Transverse colon (tissue), 4 donors: ENCODE measurements at regions not wholly inside any gene's neighbourhood (a gene's known extent, or its start where the extent isn't known, plus 50 kb on each side); places are given as distances from the start of the nearest gene placed in this dataset.

Experiments used
- DNase-seq: peaks from one replicate; pipeline ENCODE4 v3.0.0-alpha.2; 2019
- H3K27ac ChIP-seq, 4 donors: fragments of 200-600 bp; sonication (generic); 2 replicates each; pipeline ENCODE4 v1.5.1; 2016 to 2018; ENCODE audit warnings: inconsistent platforms in 4 of 4
- H3K27me3 ChIP-seq: fragments of 200-600 bp; sonication (generic); 2 replicates; pipeline ENCODE4 v1.5.1; 2017; ENCODE audit warnings: inconsistent platforms
- H3K36me3 ChIP-seq, 4 donors: fragments of 200-600 bp; sonication (generic); 2 replicates each; pipeline ENCODE4 v1.5.1; 2017 to 2019; ENCODE audit warnings: inconsistent platforms in 4 of 4
- H3K4me1 ChIP-seq, 4 donors: fragments of 200-600 bp; sonication (generic); 2 replicates each; pipeline ENCODE4 v1.5.1; 2017 to 2020; ENCODE audit warnings: inconsistent platforms in 4 of 4
- H3K4me3 ChIP-seq, 4 donors: fragments of 200-600 bp; sonication (generic); 1 replicate in 1 of 4; 2 replicates in 3 of 4; pipeline versions ENCODE4 v1.5.1 to v1.6.1; 2017 to 2019; ENCODE audit warnings: inconsistent platforms in 4 of 4
- H3K9me3 ChIP-seq, 2 donors: fragments of 200-600 bp; sonication (generic); 2 replicates each; pipeline ENCODE4 v1.5.1; 2017 to 2019; ENCODE audit warnings: inconsistent platforms in 2 of 2
- CTCF ChIP-seq, 5 experiments: fragments of 200-600 bp in 3 of 5; fragments of 450-650 bp in 2 of 5; sonication (generic) in 3 of 5; IDR thresholded peaks; 1 replicate in 2 of 5; 2 replicates in 3 of 5; pipeline ENCODE4 v1.5.1; 2016 to 2017; ENCODE audit warnings: antibody characterized with exemption in 5 of 5, inconsistent platforms in 3 of 5, mild to moderate bottlenecking in 2 of 5, moderate library complexity in 1 of 5
- EP300 ChIP-seq: sonication (generic); formaldehyde crosslinking; IDR thresholded peaks from one replicate; pipeline ENCODE4 v1.6.1; 2017; ENCODE audit warnings: antibody characterized with exemption, low read depth
- POLR2A ChIP-seq: fragments of 450-650 bp; IDR thresholded peaks from one replicate; pipeline ENCODE4 v1.6.1; 2016; ENCODE audit warnings: antibody characterized with exemption, mild to moderate bottlenecking, moderate library complexity
- POLR2AphosphoS5 ChIP-seq, 3 donors: sonication (generic); formaldehyde crosslinking; IDR thresholded peaks; one replicate each; pipeline ENCODE4 v1.6.1; 2016; ENCODE audit warnings: antibody characterized with exemption in 3 of 3
- WGBS, 2 donors: methylation state at CpG; one replicate each; pipeline ENCODE4 v1.1.5; 2018; ENCODE audit warnings: low coverage in 1 of 2; 5-methylcytosine and 5-hydroxymethylcytosine counted together
- in situ Hi-C, 4 donors: fragments of 200-750 bp; cut with MboI; loops; one replicate each; pipeline versions ENCODE4 v1.15.0 to v1.15.1; 2017; ENCODE audit warnings: low sequenced_read_pairs in 3 of 4, low pct_ligation_motif_present in 1 of 4, low pct_unique_long_range_greater_than_20kb in 1 of 4
- intact Hi-C: fragments of 100-400 bp; cut with DNase I; formaldehyde crosslinking; loops from one replicate; pipeline ENCODE4 v1.15.1; 2023; ENCODE audit warnings: low total_unique reads

DNA sequence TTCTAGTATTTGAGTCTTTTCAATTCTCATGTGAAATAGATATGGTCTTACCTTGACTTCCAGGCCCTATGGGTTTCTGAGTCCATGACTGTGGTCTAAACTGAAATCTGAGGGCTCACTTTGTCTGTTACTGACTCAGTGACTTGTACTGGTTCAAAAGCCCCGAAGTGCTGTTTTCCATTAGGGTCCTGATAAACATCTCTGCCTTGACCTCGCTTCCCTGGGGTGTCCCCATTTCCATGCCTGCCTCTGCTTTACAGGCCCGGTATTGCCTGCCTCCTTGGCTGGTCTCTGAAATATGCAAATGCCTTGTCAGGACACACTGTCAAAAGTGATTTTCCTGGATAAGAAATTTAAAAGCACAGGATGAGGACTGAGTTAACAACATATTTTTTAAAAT is 538.8 kb downstream of the SOCS6 start:
- Histone ChIP-seq H3K4me1 (no peaks in the 10 kb centered on the region), H3K4me3 (no peak overlapping the region), H3K9me3 (no peaks in the 10 kb centered on the region), H3K27me3 (no peaks in the 10 kb centered on the region), H3K27ac (no peak overlapping the region), H3K36me3 (no peaks in the 10 kb centered on the region)
- in situ Hi-C loops = no loop called here
- 42 to 53% methylated on average over 2 to 3 of the region's 3 CpGs for WGBS, 2 donors
- no peak for TF ChIP-seq EP300
- no peak for TF ChIP-seq CTCF (IDR thresholded peaks at IDR 0.05)
- no peak for TF ChIP-seq POLR2AphosphoS5 (IDR thresholded peaks at IDR 0.05)
- no peak for TF ChIP-seq POLR2A
- intact Hi-C loops = no loop called here
- no peak for DNase-seq

DNA sequence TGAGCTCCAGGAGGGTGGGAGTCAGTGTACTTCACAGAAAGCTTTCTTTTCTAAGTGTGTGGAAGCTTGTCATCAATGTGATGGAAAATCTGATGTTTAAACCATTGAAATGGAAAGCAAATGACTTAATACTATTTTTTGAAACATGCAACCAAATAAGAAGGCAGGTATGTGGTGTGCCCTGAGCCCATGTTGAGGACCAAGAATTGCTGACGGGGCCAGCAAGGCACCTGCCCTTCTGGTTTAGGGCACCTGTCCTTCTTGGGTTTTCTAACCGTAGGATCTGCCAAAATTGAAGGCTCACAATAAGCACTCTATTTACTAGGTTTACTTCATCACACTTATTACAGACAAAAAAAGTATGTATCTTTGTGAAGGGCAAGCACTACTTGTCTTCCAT is 537.7 kb downstream of the SOCS6 start:
- no peak overlapping the region for H3K27ac ChIP-seq
- no peak for DNase-seq
- no peaks in the 10 kb centered on the region for H3K27me3 ChIP-seq
- TF ChIP-seq CTCF (IDR thresholded peaks at IDR 0.05) (no peak), POLR2A (no peak), EP300 (no peak), POLR2AphosphoS5 (IDR thresholded peaks at IDR 0.05) (no peak)
- intact Hi-C loops = no loop called here
- in situ Hi-C loops = no loop called here
- H3K4me3 ChIP-seq = no peak overlapping the region
- no peaks in the 10 kb centered on the region for H3K4me1 ChIP-seq
- no peaks in the 10 kb centered on the region for H3K36me3 ChIP-seq
- 83 to 84% methylated on average over 2 of the region's 2 CpGs for WGBS, 2 donors
- no peaks in the 10 kb centered on the region for H3K9me3 ChIP-seq

- no peaks in the 10 kb centered on the region for H3K4me1 ChIP-seq
- no peak overlapping the region for H3K27ac ChIP-seq
- H3K27me3 ChIP-seq = no peaks in the 10 kb centered on the region
- intact Hi-C loops = no loop called here
- in situ Hi-C loops = loop anchor here in 1 of 4 donors (25.0 kb wide), 1 partner anchor 90 kb away; no protein-coding TSS in a partner anchor
- TF ChIP-seq POLR2AphosphoS5 (IDR thresholded peaks at IDR 0.05) (no peak), CTCF (IDR thresholded peaks at IDR 0.05) (no peak), POLR2A (no peak), EP300 (no peak)
- H3K9me3 ChIP-seq = no peaks in the 10 kb centered on the region
- no peak for DNase-seq
- H3K4me3 ChIP-seq = no peak overlapping the region
- H3K36me3 ChIP-seq = no peaks in the 10 kb centered on the region
- WGBS, 2 donors = 37 to 51% methylated on average over 3 of the region's 3 CpGs
These were observed 533.8 kb downstream of the SOCS6 start for GRCh38 chr18:70822691-70823090.

- no peaks in the 10 kb centered on the region for H3K9me3 ChIP-seq
- TF ChIP-seq POLR2AphosphoS5 (IDR thresholded peaks at IDR 0.05) (no peak), EP300 (no peak), POLR2A (no peak), CTCF (IDR thresholded peaks at IDR 0.05) (no peak)
- H3K36me3 ChIP-seq = no peaks in the 10 kb centered on the region
- 10 to 20% methylated on average over 3 of the region's 3 CpGs for WGBS, 2 donors
- no peaks in the 10 kb centered on the region for H3K4me1 ChIP-seq
- no peak overlapping the region for H3K27ac ChIP-seq
- no peak overlapping the region for H3K4me3 ChIP-seq
- in situ Hi-C loops (loop anchor here in 1 of 4 donors (25.0 kb wide), 1 partner anchor 90 kb away; no protein-coding TSS in a partner anchor), intact Hi-C loops (no loop called here)
- DNase-seq = no peak
- H3K27me3 ChIP-seq = no peaks in the 10 kb centered on the region
These were observed 533.3 kb downstream of the SOCS6 start for GRCh38 chr18:70822117-70822516.
